ENCODE measurements at regions not wholly inside any gene's neighbourhood (a gene's known extent, or its start where the extent isn't known, plus 50 kb on each side); places are given as distances from the start of the nearest gene placed in this dataset.

- H2AFZ ChIP-seq (ENCODE audit: low read length) = no peak overlapping the region
- POLR2A ChIA-PET = no interaction called here
- H3K9me3 ChIP-seq (ENCODE audit: low read length) = no peaks in the 10 kb centered on the region
- BruUV-seq (replicated peaks) = no TSS peak
- no peak for FAIRE-seq
- intact Hi-C loops (cut with micrococcal nuclease; ENCODE audit: unreplicated experiment) = no loop called here
- no peak for DNase-seq (ENCODE audit: low spot score)
- in situ Hi-C loops (cut with HindIII; ENCODE audit: extremely low pct_ligation_motif_present, low pct_unique_long_range_greater_than_20kb) = no loop called here
- H3K9ac ChIP-seq (ENCODE audit: insufficient read depth, low read depth, low read length) = no peak overlapping the region
- no peaks in the 10 kb centered on the region for H3K27me3 ChIP-seq (ENCODE audit: control insufficient read depth in 1 of 2, insufficient read depth in 2 of 2, low read length in 2 of 2)
- WGBS (ENCODE audit: low lambda C conversion rate) = 10% methylated on average over 5 of the region's 23 CpGs
- no peak overlapping the region for H3K4me2 ChIP-seq (ENCODE audit: low read depth, low read length)
- H3K36me3 ChIP-seq (replicated peaks in 1 of 2; ENCODE audit: control insufficient read depth in 1 of 2, insufficient read depth in 2 of 2, low read length in 2 of 2) = no peaks in the 10 kb centered on the region
- no peaks in the 10 kb centered on the region for H4K20me1 ChIP-seq (ENCODE audit: insufficient read depth, low read length)
- H3K4me1 ChIP-seq (ENCODE audit: insufficient read depth, low read length) = no peaks in the 10 kb centered on the region
- no peak overlapping the region for H3K27ac ChIP-seq (ENCODE audit: extremely low read length, insufficient read depth, low read length)
- CTCF ChIA-PET (ENCODE audit: low intra/inter-chr PET ratio, low total read pairs) = no interaction called here
- peak; percentile 35; the same call in 1 of the 3 replicates for ATAC-seq
- no peak overlapping the region for H3K4me3 ChIP-seq (replicated peaks in 1 of 3; ENCODE audit: insufficient read depth in 1 of 3, low read depth in 2 of 3, low read length in 3 of 3)
- no peaks in the 10 kb centered on the region for H3K79me2 ChIP-seq (ENCODE audit: insufficient read depth, low read length)
- TF ChIP-seq ZNF619 (CRISPR knock-in tag; IDR thresholded peaks at IDR 0.05) = no peak
- TF ChIP-seq NFIB (CRISPR knock-in tag; IDR thresholded peaks at IDR 0.05; ENCODE audit: borderline replicate concordance) = no peak
- no peak for TF ChIP-seq NCOR1 (IDR thresholded peaks at IDR 0.05; ENCODE audit: borderline replicate concordance, low read length)
- TF ChIP-seq ZNF44 (CRISPR knock-in tag; IDR thresholded peaks at IDR 0.05) = no peak
- no peak for TF ChIP-seq HBP1 (CRISPR knock-in tag; IDR thresholded peaks at IDR 0.05; ENCODE audit: low read depth)
- no peak for TF ChIP-seq DBP (CRISPR knock-in tag; IDR thresholded peaks at IDR 0.05; ENCODE audit: not compliant biosample characterization)
- TF ChIP-seq NFRKB (IDR thresholded peaks at IDR 0.05) = no peak
- TF ChIP-seq HOMEZ (CRISPR knock-in tag; IDR thresholded peaks at IDR 0.05; ENCODE audit: low read depth) = no peak
- TF ChIP-seq SMC3 (IDR thresholded peaks at IDR 0.05; ENCODE audit: low read length) = no peak
- TF ChIP-seq MIXL1 (CRISPR knock-in tag; IDR thresholded peaks at IDR 0.05) = no peak
- no peak for TF ChIP-seq ZFAT (CRISPR knock-in tag; conservative IDR thresholded peaks at IDR 0.05)
- no peak for TF ChIP-seq CTCF (CRISPR knock-in tag; IDR thresholded peaks at IDR 0.05)
- TF ChIP-seq SNAPC4 (CRISPR knock-in tag; IDR thresholded peaks at IDR 0.05) = no peak
- TF ChIP-seq SNRNP70 (IDR thresholded peaks at IDR 0.05; ENCODE audit: low read depth, low read length) = no peak
- TF ChIP-seq GABPB1 (CRISPR knock-in tag; IDR thresholded peaks at IDR 0.05) = no peak
- TF ChIP-seq TP53 (CRISPR knock-in tag; conservative IDR thresholded peaks at IDR 0.05) = no peak
Observed at GRCh38 chr6:101070044-101070608, 189.0 kb upstream of the ASCC3 start.
